ENCODE measurements at regions not wholly inside any gene's neighbourhood (a gene's known extent, or its start where the extent isn't known, plus 50 kb on each side); places are given as distances from the start of the nearest gene placed in this dataset.

GRCh38 chr4:145351162-145351561, 130.5 kb upstream of the SMAD1 start:
- Histone ChIP-seq H3K79me1 (ENCODE audit: insufficient read depth, low read depth, low read length, poor library complexity, severe bottlenecking) (no peaks in the 10 kb centered on the region), H3K27ac (ENCODE audit: insufficient read length, low read depth, low read length) (no peak overlapping the region), H3K27me3 (ENCODE audit: insufficient read depth, low read length) (no peaks in the 10 kb centered on the region), H2BK12ac (ENCODE audit: insufficient read length, low read depth, low read length) (no peak overlapping the region), H3K4me1 (ENCODE audit: insufficient read depth, low read length) (no peaks in the 10 kb centered on the region), H3K56ac (ENCODE audit: insufficient read length, low read depth, low read length) (no peak overlapping the region), H2BK5ac (ENCODE audit: insufficient read length, low read length) (no peak overlapping the region), H3K79me2 (ENCODE audit: insufficient read depth, low read length) (no peaks in the 10 kb centered on the region), H4K91ac (ENCODE audit: insufficient read length, low read depth, low read length) (no peak overlapping the region), H2AK5ac (ENCODE audit: insufficient read length, low read length) (no peak overlapping the region), H3K14ac (ENCODE audit: insufficient read depth, low read length) (no peak overlapping the region), H4K20me1 (ENCODE audit: control insufficient read depth, insufficient read depth, insufficient read length) (no peaks in the 10 kb centered on the region), H3K23me2 (ENCODE audit: insufficient read length, low read depth, low read length, poor library complexity, severe bottlenecking) (no peaks in the 10 kb centered on the region), H3K4me2 (ENCODE audit: insufficient read depth, insufficient read length, low read length) (no peak overlapping the region), H3K4ac (ENCODE audit: low read depth, low read length) (no peak overlapping the region), H2BK15ac (ENCODE audit: low read depth, low read length) (no peak overlapping the region), H3K23ac (ENCODE audit: insufficient read length, low read depth, low read length) (no peak overlapping the region), H2AFZ (ENCODE audit: low read length) (no peak overlapping the region), H2BK20ac (ENCODE audit: low read depth, low read length, poor library complexity, severe bottlenecking) (no peak overlapping the region), H2BK120ac (ENCODE audit: low read depth, low read length, poor library complexity, severe bottlenecking) (no peak overlapping the region), H4K5ac (ENCODE audit: insufficient read length, low read depth, low read length) (no peak overlapping the region), H3K9ac (ENCODE audit: extremely low read depth, insufficient read length, low read length) (no peak overlapping the region), H3K9me3 (ENCODE audit: control insufficient read depth, low read depth, low read length) (no peaks in the 10 kb centered on the region), H3T11ph (ENCODE audit: low read length) (no peak overlapping the region), H4K8ac (replicated peaks; ENCODE audit: insufficient read length, low read depth, low read length) (no peak overlapping the region), H3K18ac (ENCODE audit: insufficient read length, low read depth, low read length) (no peak overlapping the region)
- Mint-ChIP-seq H3K36me3 (ENCODE audit: insufficient read depth in 1 of 3, low read depth in 3 of 3) (no peaks in the 10 kb centered on the region), H3K4me3 (no peak overlapping the region), H3K27ac (no peak overlapping the region; a peak in 1 of 7 replicates), H3K9me3 (no peaks in the 10 kb centered on the region), H3K4me1 (no peaks in the 10 kb centered on the region), H3K27me3 (ENCODE audit: low read depth) (peaks cover 1% of the 10 kb centered on the region)
- no peak for TF ChIP-seq CTCF (conservative IDR thresholded peaks at IDR 0.05)
- no CpG with 5 or more reads among the region's 2 CpGs for WGBS (ENCODE audit: extremely low coverage, insufficient read length, low lambda C conversion rate)
- no peak for DNase-seq
